Epithelial cell of esophagus (primary cell): ENCODE measurements at regions not wholly inside any gene's neighbourhood (a gene's known extent, or its start where the extent isn't known, plus 50 kb on each side); places are given as distances from the start of the nearest gene placed in this dataset.

Experiments used
- DNase-seq: peaks from one replicate; pipeline ENCODE4 v3.0.0; 2010; ENCODE audit warnings: low read depth
- H3K4me3 ChIP-seq: 2 replicates; pipeline ENCODE4 v1.5.1; 2011; ENCODE audit warnings: mild to moderate bottlenecking, low read length, control low read depth
- TF ChIP-seq, protein P1 (sequence below): IDR thresholded peaks from 2 replicates; pipeline ENCODE4 v1.5.1; 2011; ENCODE audit warnings: low read depth, mild to moderate bottlenecking, low read length, control low read depth, inconsistent platforms; ENCODE audit not compliant: insufficient read depth; ENCODE audit errors: missing control alignments

DNA sequence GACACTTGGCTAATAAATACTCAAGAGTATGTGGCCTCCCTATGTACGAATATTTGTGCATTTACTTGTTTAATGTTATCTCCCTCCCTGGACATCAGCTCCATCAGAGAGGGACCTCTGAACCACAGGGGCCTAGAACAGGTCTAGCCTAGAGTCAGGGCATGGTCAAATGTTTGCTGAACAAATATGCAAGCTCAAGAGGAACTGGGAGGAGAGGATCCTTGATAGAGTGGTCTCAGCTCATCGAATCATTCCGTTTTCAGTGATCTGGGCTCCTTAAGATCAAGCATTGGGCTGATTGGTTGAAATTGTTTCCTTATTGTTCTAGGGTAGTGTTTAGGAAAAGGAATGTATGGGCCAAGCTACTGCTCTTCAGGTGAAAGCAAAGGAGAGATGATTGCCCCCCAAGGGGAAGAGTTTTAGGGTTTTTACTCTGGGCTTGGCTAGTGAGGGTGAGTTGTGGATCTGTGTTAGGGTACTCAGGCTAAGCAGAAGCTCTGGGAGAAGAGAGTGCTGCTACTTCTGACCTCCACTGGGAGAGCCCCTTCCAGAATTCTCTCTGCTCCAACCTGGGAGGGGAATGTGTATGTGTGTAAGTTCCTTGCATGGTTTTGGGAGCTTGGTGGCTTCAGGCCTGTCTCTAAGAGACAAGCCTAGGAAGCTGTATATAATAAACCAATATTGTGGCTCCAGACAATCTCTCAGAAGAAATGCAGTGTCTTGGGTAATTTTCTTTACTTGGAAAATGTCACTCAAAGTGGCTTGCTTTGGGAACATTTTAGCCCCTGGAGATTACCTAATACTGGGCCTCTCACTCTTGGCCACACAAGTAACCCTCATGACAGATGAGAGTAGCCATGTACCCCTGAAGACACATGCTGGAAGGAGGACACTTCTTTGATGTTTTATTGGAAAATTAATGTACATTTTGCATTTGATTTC, 110.0 kb downstream of the EMX2 start:
- H3K4me3 ChIP-seq = no peak overlapping the region
- no peak for DNase-seq
- TF ChIP-seq, protein P1, sequence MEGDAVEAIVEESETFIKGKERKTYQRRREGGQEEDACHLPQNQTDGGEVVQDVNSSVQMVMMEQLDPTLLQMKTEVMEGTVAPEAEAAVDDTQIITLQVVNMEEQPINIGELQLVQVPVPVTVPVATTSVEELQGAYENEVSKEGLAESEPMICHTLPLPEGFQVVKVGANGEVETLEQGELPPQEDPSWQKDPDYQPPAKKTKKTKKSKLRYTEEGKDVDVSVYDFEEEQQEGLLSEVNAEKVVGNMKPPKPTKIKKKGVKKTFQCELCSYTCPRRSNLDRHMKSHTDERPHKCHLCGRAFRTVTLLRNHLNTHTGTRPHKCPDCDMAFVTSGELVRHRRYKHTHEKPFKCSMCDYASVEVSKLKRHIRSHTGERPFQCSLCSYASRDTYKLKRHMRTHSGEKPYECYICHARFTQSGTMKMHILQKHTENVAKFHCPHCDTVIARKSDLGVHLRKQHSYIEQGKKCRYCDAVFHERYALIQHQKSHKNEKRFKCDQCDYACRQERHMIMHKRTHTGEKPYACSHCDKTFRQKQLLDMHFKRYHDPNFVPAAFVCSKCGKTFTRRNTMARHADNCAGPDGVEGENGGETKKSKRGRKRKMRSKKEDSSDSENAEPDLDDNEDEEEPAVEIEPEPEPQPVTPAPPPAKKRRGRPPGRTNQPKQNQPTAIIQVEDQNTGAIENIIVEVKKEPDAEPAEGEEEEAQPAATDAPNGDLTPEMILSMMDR = no peak

DNA sequence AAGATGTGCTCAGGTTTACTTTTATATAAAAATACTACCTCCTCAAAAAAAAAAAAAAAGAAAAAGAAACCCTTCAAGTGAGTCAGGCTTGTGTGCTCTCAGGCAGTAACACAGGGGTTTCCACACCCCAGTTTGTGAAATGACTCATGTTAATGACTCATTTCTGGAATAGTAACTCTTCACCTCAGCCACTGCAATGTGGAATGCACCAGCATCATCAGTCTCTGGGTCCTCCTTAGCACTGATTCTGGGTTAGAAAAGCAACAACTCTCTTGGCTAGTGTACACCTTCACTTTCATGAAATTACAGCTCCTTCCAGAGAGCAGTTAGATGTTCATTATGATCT, 110.6 kb downstream of the EMX2 start:
- TF ChIP-seq, protein P1 = no peak
- peak; percentile 96 for DNase-seq
- H3K4me3 ChIP-seq = no peak overlapping the region

DNA sequence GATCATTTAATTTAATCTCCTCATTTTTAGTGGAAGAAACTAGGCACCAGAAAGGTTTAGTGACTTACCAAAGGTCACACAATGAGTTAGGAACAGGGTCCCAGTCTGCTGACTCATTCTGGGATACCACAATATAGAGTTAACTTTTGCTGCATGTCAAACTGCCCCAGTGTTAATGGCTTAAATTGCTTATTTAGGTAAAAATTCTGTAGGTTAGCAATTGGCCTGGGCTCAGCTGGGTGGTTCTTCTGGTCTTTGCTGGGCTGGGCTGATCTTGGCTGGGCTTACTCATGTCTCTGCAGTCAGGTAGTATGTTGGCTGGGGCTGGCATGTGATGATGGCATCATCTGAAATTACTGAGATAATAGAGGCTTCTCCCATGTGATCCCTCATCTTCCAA, 111.6 kb downstream of the EMX2 start:
- no peak overlapping the region for H3K4me3 ChIP-seq
- TF ChIP-seq, protein P1 = no peak
- DNase-seq = no peak

DNA sequence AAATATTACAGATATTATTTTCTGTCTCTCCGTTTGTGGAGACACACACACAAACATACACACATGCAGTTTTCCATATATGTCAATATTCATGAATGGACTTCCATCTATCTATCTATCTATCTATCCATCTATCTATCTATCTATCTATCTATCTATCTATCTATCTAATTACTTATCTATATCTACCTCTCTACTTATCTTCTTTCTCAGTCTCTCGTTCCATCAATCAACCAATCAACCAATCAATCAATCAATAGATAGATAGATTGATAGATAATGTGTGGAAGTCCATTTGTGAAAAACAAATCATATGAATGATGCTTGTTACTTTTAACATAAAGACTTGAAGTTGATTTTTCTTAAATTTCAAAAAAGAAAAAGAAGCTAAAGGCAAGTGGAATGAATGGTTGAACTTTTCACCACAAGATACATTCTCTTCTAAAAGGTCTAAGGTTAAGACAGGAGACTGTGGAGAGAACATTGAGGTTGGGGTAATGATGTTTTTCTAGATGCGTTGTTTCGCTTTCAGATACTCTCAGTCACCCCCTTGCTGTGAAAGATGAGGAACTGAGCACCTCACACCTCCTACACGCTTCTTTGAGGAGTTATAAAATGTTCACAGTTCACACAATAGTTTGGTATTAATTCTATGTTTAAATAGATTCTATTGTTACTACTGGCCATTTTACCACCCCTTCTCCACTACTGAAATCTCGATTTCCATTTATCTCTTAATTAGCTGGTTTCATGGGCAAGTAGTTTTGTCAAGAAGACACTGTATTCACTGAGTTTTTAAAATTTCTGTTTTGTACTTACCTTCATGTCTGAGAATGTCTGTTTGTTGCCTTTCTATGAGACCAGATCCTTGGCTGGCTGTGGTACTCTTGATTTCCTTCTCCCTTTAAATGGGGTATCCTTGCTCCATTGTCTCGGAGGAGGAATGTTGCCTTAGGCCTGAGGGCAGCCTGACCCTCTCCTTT, 114.1 kb downstream of the EMX2 start:
- TF ChIP-seq, protein P1 = no peak
- H3K4me3 ChIP-seq = no peak overlapping the region
- no peak for DNase-seq

DNA sequence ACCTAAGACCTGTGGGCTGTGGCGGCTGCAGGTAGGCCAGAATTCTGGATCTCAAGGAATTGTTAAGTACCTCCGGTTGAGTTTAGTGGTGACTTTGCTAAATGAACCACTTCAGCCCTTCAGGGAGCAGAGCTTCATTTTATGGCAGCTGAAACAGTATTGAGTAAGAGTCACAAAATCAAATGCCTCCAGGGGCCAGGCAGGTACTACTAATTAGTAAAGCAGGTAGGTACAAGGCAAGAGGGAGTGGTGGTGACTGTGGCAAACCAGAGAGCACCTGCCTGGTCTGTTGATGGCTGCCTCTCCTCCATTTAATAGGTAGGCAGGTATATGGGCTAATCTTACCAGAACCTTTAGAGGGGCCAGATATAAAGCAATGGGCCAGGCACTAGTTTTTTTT, 118.8 kb downstream of the EMX2 start:
- DNase-seq = peak; percentile 15
- TF ChIP-seq, protein P1 = no peak
- no peak overlapping the region for H3K4me3 ChIP-seq

DNA sequence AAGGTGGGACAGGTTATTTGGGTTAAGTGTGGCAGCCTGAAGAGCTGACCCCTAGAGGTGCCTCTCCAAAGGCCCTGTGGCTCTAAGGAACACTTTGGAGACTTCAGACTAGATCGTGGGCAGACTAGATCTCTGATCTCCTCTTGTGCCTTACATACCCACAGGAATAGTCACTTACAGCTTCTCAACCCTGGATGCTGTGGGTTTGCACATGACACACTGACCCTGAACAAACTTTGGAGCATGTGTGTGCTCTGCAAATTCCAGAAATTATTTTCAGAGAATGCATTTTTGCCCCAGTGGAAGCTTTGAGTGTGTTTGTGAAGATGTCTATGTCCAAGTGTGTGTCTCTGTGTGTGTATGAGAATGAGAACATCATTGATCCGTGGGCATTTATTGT, 119.6 kb downstream of the EMX2 start:
- TF ChIP-seq, protein P1 = no peak
- no peak overlapping the region for H3K4me3 ChIP-seq
- DNase-seq = no peak
